UCSD-AML1 (cell line): ENCODE measurements at regions not wholly inside any gene's neighbourhood (a gene's known extent, or its start where the extent isn't known, plus 50 kb on each side); places are given as distances from the start of the nearest gene placed in this dataset.

Experiments used
- DNase-seq: peaks from one replicate; lab custom pipeline; 2025; ENCODE audit not compliant: unreplicated experiment; lab: John Stamatoyannopoulos, UW

DNA sequence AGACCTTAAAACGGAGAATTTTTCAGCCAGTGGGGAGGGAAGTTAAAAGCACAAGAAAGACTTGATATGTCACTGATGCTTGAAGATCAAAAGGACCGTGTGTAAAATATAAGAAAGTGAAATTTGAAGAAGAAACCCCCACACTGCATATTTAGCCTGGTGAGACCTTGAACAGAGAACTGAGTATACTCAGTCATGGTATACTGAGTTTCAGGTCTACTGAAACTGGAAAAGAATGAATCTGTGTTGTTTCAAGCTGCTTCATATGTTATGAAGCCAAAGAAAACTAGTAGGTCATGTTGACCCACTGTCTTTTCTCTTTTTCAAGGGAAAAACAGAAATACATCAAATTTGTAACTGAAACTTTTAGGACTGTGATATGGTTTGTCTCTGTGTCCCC lies 443.8 kb upstream of the GJE1 start:
- no peak for DNase-seq

DNA sequence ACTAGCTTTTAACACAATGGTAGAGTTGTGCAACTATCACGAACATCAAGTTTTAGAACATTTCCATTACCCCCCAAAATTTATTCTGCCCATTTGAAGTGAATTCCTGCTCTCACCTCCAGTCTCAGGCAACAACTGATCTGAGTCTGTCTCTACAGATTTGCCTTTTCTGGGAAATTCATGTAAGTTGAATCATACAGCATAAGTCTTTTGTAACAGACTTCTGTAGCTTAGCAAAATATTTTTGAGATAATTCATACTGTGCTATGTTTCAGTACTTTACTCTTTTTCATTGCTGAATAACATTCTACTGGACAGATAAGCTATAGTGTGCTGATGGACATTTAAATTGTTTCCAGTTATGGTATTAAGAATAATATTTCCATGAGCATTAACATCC lies 447.3 kb upstream of the GJE1 start:
- DNase-seq: no peak

DNA sequence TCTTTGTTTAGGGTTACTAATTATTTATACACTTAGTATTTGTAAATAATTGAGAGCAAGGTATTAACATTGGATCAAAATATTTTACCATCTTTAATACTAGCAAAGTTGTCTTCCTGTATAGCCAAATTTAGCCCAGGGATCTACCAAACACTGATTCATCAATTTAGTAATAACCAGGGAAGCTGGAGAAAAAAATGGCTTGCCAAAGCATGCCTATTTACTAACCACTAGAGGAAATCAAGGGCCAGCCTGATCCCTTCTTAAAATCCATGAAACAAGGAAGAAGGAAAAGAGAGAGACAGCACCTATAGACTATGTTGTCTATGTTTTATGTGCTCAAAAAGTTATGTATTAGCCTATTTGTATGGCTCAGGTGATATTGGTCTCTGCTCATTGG lies 450.3 kb upstream of the GJE1 start:
- no peak for DNase-seq

DNA sequence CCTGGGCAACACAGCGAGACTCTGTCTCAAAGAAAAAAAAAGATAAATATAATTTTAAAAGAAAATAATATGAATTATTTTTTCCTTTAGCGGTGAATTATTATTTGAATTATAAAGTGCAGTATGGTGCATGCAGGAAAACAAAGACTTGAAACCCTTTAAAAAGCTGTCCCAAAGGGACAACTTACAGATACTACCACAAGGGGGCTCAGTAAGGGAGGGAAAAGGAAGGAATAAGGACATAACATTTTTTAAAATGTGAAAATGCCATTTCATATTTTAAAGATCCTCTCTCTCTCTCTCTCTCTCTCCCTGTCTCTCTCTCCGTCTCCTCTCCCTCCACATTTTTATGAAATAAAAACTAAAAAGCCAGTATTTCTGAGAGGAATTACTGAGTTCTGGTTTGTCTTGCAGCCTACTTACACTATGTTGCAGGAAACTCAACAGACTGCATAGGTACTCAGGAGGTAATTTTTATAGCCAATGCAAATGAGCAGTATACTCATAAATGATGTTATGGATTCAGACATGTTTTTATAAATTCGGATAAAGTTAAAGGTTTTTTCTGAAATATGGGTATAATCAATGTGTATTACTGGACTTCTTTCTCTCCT lies 455.0 kb upstream of the GJE1 start:
- no peak for DNase-seq

DNA sequence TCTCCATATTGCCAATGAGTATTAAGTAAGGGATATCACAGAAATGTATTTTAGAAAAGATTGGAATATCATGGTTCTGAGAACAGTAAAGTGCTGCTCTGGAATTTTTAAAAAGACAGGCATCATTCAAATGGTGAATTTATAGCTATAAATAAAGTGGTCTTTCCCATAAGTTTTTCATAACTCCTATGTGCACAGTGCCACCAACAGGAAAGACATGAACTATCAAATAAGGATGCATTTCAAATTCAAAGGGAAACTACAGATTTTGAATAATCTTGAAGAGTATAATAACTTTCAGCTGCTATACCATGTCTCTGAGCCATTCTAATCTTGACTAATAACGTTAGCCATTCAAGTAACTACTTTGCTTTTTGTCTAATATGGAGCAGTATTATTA lies 456.8 kb upstream of the GJE1 start:
- DNase-seq: no peak

DNA sequence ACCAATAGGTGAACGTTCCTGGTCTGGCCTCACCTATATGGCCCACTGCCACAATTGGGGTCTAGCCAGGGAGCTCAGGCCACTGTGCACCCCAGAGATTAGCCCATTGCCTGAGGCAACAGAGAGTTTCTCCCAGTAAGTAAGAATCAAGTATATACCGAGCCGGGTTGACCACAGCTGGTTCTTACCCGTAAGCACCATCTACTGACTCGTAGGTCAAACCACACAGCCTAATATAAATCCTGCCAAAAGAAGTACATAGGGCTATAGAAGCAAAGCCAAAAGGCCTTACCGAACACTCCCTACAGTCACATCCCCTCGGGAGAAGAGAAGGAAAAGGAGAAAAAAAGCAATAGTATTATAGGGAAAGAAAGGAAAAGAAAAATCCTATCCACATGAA lies 463.6 kb upstream of the GJE1 start:
- no peak for DNase-seq

DNA sequence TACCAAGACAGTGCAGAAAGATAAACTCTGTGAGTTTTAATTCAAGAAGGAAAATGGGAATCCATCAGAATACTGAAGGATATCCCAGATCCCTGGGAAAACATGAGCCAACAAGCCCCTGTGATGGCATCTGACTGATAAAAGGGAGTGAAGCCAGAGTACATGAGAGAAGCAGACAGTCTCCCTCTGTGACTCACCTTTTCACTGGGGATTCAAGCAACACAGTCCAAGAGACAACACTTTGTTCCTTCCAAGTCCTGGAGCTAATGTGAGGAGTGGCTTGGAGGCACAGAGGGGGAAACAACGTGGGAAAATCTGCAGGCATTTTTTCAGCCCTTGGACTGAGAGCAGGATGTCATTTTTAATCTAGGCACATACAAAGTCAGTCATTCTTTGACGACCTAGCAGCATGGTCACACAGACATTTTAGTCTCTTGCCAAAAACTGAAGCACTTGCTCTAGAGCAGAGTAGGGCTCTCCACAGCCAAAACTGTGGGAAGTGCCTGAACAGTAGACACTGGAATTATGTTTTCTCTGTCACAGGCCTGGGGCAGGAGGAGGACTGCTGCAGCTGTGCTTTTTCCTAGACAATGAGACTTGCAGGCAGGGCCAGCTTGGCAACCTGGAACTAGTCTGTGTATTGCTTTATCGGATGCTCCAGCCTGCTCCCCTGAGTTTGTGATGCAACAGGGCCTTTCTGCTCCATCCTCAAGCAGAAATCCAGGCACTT lies 465.0 kb upstream of the GJE1 start:
- DNase-seq: no peak

DNA sequence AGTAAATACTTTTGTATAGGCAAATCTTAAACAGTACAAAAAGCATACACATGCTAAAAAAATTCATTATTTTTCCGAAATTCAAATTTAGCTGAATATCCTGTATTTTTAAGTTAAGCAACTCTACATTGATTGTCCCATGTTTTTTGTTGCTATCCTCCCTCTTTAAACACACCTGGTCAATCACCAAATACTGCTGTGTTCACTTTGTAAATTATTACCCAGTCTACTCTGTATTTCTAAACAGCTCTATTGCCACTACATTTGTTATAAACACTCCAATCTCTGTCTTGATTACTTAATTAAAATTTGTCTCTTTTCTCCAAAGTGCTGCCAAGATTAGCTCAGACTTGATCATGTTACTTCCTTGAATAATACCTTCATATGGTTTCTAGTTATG lies 466.5 kb upstream of the GJE1 start:
- no peak for DNase-seq

DNA sequence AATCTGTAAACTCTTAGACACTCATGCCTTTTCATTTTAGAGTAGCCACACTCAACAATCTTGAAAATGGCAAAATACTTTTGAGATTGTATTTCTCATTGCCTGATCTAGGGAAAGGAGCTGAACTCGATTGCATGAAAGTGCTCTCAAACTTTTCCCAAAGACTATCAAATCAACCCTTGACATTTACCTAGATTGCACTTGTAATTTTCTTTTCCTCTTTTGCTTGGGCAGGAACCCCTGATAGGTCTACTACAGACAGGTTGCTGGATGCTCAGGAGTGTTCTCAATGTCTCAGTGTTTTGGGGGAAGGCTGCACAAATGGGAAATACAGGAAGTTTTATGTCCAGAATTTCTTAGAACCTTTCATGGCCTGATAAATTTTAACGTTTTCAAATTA lies 468.0 kb upstream of the GJE1 start:
- DNase-seq: no peak

DNA sequence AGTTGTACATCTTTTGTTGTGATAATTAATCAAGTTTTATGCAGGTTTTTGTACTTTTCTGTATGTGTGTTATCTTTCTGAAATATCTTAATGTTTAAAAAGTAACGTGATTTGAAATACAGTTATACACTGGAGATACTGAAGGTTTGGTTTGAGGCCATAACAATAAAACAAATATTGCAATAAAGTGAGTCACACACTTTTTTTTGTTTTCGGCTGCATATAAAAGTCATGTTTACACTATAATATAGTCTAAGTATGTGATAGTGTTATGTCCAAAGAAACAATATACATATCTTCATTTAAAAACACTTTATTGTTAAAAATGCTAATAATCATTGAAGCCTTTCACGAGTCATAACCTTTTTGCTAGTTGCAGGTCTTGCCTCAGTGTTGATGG lies 473.1 kb upstream of the GJE1 start:
- no peak for DNase-seq

DNA sequence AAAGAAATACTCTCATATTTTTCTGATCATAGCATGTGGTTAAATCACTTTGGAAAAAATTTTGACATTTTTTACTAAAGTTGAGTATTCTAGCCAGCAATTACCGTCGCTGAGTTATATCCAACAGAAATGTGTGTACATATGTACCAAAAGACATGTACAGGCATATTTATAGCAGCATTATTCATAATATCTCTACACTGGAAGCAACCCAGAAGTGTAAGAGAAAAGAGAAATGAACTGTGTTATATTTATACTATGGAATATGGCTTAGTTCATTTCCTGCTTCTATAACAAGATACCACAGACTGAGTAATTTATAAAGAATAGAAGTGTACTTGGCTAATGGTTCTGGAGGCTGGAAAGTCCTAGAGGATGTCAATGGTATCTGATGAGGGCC lies 474.0 kb upstream of the GJE1 start:
- no peak for DNase-seq

DNA sequence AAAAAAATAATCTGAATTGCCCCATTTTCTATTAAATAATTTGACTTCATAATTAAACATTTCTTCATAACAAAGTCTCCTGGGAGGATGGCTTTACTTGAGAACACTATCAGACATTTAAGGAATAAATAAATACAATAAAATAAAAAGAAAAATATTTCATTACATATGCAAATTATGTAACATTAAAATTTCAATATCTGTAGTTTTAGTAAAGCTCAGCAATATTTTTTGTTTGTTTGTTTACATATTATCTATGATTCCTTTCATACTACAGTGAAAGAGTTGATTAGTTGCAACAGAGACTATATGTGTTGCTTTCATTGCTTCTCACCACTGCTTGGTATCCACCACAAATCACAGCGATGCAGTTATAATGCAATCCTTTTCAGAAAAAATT lies 474.9 kb upstream of the GJE1 start:
- no peak for DNase-seq

DNA sequence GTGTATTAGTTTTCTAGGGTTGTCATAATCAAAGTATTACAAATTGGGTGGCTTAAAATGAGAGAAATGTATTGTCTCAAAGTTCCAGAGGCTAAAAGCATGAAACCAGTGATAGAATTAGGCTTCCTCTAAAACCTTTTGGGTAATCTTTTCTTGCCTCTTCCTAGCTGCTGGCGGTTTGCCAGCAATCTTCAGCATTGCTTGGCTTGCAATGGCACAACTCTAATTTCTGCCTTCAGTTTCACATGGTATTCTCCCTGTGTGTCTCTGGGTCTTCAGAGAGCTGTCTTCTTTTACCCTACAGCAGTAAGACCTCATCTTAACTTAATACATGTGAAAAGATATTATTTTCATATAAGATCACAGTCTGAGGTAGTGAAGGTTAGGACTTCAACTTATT lies 479.1 kb upstream of the GJE1 start:
- no peak for DNase-seq

DNA sequence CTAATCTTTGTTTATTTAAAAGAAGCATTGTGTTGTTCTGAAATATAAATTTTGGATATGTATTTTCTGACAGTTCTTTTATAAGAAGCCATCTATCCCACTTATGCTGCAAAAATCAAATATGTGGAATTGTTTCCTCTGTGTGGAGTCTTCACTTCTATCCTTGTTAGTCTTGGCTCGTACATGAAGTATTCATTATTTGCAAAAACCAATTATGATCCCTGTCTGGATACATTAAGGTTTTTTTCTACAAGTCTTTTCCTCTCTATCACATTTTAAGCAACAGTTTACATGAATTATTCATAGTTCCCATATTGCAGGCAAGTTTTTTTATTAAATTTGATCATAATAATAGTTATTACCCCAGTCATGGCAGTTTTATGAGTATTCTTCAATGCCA lies 490.8 kb upstream of the GJE1 start:
- no peak for DNase-seq

DNA sequence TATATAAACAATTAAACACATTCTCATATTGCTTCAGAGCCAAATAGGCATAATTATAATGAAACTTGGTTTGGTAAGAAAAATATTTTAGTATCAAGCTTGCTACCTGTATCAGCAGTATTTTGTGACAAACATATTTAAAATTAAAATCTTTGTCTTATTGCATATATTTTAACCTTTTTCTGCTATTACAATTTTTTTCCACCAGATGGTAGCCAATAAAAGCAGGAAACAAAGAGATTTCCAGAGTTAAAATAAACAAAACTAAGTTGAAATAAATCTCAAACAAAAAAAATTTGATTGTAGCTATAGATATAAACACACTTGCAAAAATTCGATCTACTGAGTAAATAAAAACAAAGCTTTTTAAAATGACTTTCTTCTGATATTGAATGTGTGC lies 491.3 kb upstream of the GJE1 start:
- DNase-seq: no peak

DNA sequence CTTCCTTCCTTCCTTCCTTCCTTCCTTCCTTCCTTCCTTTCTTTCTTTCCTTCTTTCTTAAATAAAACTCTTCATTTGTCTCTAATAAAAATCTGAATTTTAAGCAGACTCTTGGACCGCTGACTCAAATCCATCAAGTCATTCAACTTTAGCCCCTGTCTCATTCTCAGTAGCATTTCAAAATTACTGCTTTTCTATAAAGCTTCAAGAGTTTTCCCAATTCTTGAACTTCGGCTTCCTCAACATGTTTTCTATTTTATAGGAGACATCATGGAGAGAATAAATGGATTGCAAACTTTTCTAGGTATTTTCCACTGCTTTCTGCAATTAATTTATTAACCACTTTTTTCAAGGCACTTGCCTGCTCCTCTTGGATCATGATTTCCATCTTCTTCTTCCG lies 497.1 kb upstream of the GJE1 start:
- DNase-seq: no peak

DNA sequence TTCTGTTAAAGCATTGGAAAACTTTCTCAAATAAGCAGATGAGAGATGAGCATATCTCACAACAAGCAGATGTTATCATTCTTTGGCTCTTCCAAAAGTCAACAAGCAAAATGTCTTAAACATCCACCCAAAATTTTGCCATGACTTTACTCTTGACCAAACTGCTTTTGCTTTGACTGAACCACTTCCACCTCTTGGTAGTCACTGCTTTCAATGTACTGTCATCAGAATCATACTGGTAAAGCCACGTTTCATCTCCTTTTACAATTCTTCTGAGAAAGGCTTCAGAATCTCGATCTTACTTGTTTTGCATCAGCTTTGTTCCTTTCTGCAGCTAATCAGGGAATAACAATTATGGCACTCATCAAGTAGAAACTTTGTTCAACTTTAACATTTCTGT lies 498.5 kb upstream of the GJE1 start:
- DNase-seq: no peak

DNA sequence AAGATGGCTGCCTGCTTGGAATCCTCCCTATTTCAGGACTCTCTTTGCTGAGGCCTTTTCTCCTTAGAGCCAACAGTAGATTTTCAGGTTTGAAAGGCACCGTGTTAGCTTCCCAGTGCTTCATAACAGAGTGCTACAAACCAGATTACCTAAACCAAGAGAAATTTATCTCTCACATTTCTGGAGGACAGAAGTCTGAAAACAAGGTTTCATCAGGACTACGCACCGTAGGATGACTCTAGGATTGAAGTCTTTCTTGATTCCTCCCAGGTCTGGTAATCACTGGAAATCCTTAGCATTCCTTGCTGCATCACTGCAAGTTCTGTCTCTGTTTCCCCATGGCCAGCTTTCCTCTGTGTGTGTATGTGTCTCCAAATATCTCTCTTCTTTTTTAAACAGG lies 508.4 kb upstream of the GJE1 start:
- no peak for DNase-seq

DNA sequence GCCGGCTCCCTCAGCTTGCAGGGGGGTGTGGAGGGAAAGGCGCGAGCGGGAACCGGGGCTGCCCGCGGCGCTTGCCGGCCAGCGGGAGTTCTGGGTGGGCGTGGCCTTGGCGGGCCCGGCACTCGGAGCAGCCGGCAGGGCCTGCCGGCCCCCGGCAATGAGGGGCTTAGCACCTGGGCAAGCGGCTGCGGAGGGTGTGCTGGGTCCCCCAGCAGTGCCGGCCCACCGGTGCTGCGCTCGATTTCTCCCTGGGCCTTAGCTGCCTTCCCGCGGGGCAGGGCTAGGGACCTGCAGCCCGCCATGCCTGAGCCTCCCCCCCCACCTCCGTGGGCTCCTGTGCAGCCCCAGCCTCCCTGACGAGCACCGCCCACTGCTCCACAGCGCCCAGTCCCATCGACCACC lies 514.5 kb upstream of the GJE1 start:
- no peak for DNase-seq

DNA sequence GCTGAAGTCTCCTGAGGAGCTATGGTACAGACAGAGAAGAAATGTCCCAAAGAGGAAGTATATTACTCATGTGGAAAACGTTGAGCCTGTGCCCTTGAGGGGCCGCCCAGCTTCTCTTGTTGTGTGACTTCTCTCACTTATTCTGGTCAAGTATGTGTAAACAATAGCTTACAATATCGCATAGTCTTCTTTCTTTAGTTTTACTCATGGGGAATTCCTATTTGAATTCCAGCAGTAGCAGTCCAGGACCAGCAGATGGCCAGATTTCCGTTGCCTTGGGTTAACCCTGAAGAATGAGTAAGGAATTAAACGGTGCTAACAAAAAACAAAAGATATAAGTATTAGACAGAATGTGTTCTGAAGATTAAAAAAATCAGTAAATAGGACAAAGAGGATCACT lies 522.0 kb upstream of the GJE1 start:
- DNase-seq: no peak

DNA sequence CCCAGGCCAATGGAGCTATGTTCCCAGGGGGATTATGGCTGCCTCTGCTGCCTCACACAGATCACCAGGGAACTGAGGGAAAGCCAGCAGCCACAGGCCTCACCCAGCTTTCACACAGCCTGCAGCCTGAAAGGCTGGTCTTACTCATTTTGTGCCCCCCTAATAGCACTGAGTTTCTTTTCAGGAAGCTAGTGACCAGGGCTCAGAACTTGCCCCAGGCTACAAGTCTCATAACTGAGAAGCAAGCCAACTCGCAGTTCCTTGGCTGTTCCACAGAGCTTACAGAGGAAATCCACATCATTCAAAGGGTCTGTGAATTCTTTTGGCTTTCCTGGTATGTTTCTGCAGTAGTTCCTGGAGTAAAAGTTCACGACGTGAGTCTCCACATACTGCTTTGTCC lies 524.8 kb upstream of the GJE1 start:
- DNase-seq: no peak

DNA sequence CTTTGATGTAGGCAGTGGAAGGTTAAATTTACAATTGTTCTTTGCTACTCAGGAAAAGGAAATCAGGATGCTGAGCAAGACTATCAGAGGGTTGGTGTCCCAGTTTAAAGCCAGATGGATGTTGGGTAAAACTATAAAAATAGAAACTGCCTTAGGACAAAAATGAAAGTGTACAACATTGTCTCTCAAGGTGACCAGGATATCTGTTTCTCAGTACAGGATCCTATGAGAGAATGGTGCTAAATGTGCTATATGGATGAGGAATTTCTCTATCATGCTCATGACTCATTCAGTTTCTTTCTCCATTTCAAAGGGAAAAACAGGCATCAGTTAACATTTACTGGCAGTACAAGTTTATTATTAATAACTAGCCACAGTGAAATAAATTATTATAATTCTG lies 534.2 kb upstream of the GJE1 start:
- no peak for DNase-seq

DNA sequence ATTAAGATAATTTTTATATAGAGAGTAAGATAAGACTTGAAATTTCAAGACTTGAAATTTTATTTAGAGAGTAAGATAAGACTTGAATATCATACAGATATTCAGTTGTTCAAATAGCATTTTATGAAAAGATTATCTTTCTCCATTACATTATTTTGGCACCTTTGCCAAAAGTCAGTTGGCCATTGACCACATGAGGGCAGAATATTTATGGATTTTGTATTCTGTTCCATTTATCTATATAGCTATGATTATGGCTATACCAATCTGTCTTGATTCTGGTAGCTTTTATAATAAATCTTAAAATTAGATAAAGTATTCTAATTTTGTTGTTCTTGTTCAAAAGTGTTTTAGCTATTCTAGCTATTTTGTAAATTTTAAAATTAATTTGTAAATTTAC lies 537.9 kb upstream of the GJE1 start:
- no peak for DNase-seq
